Natural killer cell (primary cell): ENCODE measurements at regions not wholly inside any gene's neighbourhood (a gene's known extent, or its start where the extent isn't known, plus 50 kb on each side); places are given as distances from the start of the nearest gene placed in this dataset.
"Not testable (repeated sequence)": the region's sequence is repeated elsewhere in the genome, so short reads cannot be mapped to it uniquely, and the experiment has no call there.

Source experiments
- ATAC-seq, 3 donors: fragments of 150-1000 bp in 2 of 3; fragments of 200-7000 bp in 1 of 3; cut with Tn5 transposase; 1 replicate in 1 of 3; 2 replicates in 2 of 3; pipeline ENCODE4 v1.10.0; 2021; ENCODE audit warnings: mild to moderate bottlenecking in 2 of 3, moderate library complexity in 2 of 3
- DNase-seq, 2 donors: peaks; one replicate each; pipeline versions ENCODE4 v3.0.0 to v3.0.0-alpha.2; 2013 to 2021; ENCODE audit warnings: mixed read lengths in 1 of 2
- H3K27ac ChIP-seq: one replicate; pipeline ENCODE4 v1.5.1; 2013; ENCODE audit warnings: mild to moderate bottlenecking, low read length
- H3K27me3 ChIP-seq: one replicate; pipeline ENCODE4 v1.6.1; 2013; ENCODE audit warnings: low read length; ENCODE audit not compliant: control insufficient read depth, insufficient read depth
- H3K36me3 ChIP-seq: one replicate; pipeline ENCODE4 v1.6.1; 2013; ENCODE audit warnings: low read length; ENCODE audit not compliant: control insufficient read depth, insufficient read depth
- H3K4me1 ChIP-seq: one replicate; pipeline ENCODE4 v1.6.1; 2013; ENCODE audit warnings: low read length; ENCODE audit not compliant: control insufficient read depth, insufficient read depth
- H3K4me3 ChIP-seq: one replicate; pipeline ENCODE4 v1.5.1; 2013; ENCODE audit warnings: low read length
- H3K9me3 ChIP-seq: one replicate; pipeline ENCODE4 v1.6.1; 2013; ENCODE audit warnings: low read length; ENCODE audit not compliant: control insufficient read depth, insufficient read depth
- H3K27ac Mint-ChIP-seq, 2 donors: one replicate each; pipeline ENCODE4 v1.8.0; 2022; ENCODE audit warnings: mild to moderate bottlenecking in 2 of 2, mixed read lengths in 2 of 2, moderate library complexity in 1 of 2
- H3K27me3 Mint-ChIP-seq, 2 donors: one replicate each; pipeline ENCODE4 v1.8.0; 2022; ENCODE audit warnings: low read depth in 2 of 2, mixed read lengths in 2 of 2
- H3K36me3 Mint-ChIP-seq: one replicate; pipeline ENCODE4 v1.8.0; 2022; ENCODE audit warnings: mixed read lengths
- H3K4me1 Mint-ChIP-seq, 2 donors: one replicate each; pipeline ENCODE4 v1.8.0; 2022; ENCODE audit warnings: mixed read lengths in 2 of 2
- H3K4me3 Mint-ChIP-seq: one replicate; pipeline ENCODE4 v1.8.0; 2022; ENCODE audit warnings: mild to moderate bottlenecking, moderate library complexity, mixed read lengths
- H3K9me3 Mint-ChIP-seq, 2 donors: one replicate each; pipeline ENCODE4 v1.8.0; 2022; ENCODE audit warnings: mixed read lengths in 2 of 2
- CTCF ChIP-seq: fragments of 200-600 bp; IDR thresholded peaks from one replicate; pipeline ENCODE4 v1.8.0; 2022; ENCODE audit warnings: antibody characterized with exemption
- WGBS: methylation state at CpG from one replicate; pipeline ENCODE4 v1.1.7; 2013; ENCODE audit warnings: missing lambda C conversion rate; ENCODE audit not compliant: insufficient coverage; 5-methylcytosine and 5-hydroxymethylcytosine counted together
- intact Hi-C: fragments of 100-400 bp; cut with micrococcal nuclease; formaldehyde crosslinking; loops from one replicate; pipeline ENCODE4 v1.14.2; 2022

DNA sequence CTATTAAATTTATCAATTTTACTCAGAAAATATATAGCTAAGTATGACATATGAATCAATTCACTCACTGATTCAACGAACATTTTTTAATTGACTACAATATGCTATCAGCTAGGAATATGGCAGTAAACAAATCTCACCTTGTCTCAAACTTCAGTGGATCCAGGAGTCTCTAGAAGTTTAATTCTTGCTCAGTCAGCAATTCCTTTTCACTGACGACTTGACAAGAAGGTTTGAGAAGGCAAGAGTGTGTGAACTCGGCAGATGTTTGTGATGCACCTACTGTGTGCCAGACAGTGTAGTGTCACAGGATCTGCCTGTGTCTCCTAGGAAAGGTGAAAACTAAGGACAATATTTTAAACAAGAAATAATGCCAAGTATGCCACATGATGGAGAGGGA lies 4175.7 kb upstream of the OR11H1 start:
- peaks cover 25 to 47% of the 10 kb centered on the region in 2 donors for H3K9me3 Mint-ChIP-seq
- H3K36me3 ChIP-seq, H3K27ac Mint-ChIP-seq, intact Hi-C loops, H3K4me1 ChIP-seq, H3K27me3 Mint-ChIP-seq, ATAC-seq, H3K4me3 ChIP-seq, DNase-seq, H3K27ac ChIP-seq, H3K4me1 Mint-ChIP-seq, H3K27me3 ChIP-seq, H3K4me3 Mint-ChIP-seq: not testable (repeated sequence)
- WGBS = 67% methylated on average over 3 of the region's 3 CpGs
- H3K36me3 Mint-ChIP-seq = peaks cover 48% of the 10 kb centered on the region
- peaks cover 20% of the 10 kb centered on the region for H3K9me3 ChIP-seq

DNA sequence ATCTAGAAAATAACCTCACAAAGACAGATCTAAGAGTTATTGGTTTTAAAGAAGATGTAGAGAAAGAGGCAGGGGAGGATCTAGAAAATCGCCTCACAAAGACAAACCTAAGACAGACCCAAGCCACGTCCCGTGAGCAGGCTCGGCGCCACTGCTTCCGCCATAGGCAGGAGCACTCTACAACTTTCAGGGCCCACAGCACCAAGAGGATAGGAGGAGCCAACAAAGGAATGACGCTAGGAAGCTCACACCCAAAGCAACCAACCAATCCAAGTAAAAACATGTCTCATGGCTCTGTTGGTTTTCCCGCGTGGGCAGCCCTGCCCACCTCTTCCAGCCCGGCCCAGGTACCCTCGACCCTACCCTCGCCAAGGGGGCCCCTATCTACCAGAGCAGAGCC lies 4167.4 kb upstream of the OR11H1 start:
- Mint-ChIP-seq H3K4me1 (peaks cover 0 to 2% of the 10 kb centered on the region in 2 donors), H3K9me3 (peaks cover 19 to 32% of the 10 kb centered on the region in 2 donors), H3K36me3 (peaks cover 72% of the 10 kb centered on the region), H3K4me3 (no peak overlapping the region), H3K27me3 (no peaks in the 10 kb centered on the region), H3K27ac (no peak overlapping the region)
- no peak overlapping the region for H3K4me3 ChIP-seq
- intact Hi-C loops = no loop called here
- no peak overlapping the region for H3K27ac ChIP-seq
- no peaks in the 10 kb centered on the region for H3K27me3 ChIP-seq
- no peaks in the 10 kb centered on the region for H3K36me3 ChIP-seq
- 70% methylated on average over 12 of the region's 12 CpGs for WGBS
- H3K4me1 ChIP-seq = no peaks in the 10 kb centered on the region
- no peak for DNase-seq
- ATAC-seq = no peak
- H3K9me3 ChIP-seq = peaks cover 9% of the 10 kb centered on the region
- TF ChIP-seq CTCF = no peak

DNA sequence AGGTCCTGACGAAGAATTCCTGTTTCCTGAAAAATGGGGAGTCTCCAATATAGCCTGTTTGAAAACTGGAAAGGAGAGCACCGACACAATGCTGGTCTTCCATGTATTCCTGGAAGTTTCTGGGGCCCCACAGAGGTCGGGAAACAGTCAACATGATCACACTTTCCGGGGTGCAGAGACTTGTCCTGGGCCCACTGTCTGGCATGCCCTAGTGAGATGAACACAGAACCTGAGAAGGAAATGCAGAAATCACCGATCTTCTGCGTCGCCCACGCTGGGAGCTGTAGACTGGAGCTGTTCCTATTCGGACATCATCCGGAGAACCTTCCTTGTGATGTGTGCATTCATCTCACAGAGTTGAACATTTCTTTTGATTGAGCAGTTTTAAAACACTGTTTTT lies 4166.5 kb upstream of the OR11H1 start:
- 76% methylated on average over 10 of the region's 10 CpGs for WGBS
- peaks cover 79% of the 10 kb centered on the region for H3K36me3 Mint-ChIP-seq
- intact Hi-C loops, DNase-seq, H3K4me1 Mint-ChIP-seq, H3K27ac ChIP-seq, ATAC-seq, H3K4me3 ChIP-seq, H3K27ac Mint-ChIP-seq, H3K4me1 ChIP-seq, H3K4me3 Mint-ChIP-seq, H3K9me3 ChIP-seq, H3K36me3 ChIP-seq, H3K27me3 Mint-ChIP-seq, H3K27me3 ChIP-seq: not testable (repeated sequence)
- peaks cover 18 to 30% of the 10 kb centered on the region in 2 donors for H3K9me3 Mint-ChIP-seq

GRCh38 chr22:11369612-11370307 lies 4158.2 kb upstream of the OR11H1 start:
- intact Hi-C loops, ATAC-seq: not testable (repeated sequence)
- peaks cover 13 to 25% of the 10 kb centered on the region in 2 donors for H3K9me3 Mint-ChIP-seq

DNA sequence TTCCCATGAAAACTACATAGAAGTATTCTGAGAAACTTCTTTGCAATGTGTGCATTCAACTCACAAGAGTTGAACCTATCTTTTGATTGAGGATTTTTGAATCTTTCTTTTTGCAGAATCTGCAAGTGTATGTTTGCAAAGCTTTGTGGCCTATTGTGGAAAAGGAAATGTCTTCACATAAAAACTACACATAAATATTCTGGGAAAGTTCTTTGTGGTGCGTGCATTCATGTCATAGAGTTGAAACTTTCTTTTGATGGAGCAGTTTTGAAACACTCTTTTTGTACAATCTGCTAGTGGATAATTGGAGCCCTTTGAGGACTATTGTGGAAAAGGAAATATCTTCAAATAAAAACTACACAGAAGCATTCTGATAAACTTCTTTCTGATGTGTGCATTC lies 4157.7 kb upstream of the OR11H1 start:
- H3K9me3 Mint-ChIP-seq = peaks cover 16 to 28% of the 10 kb centered on the region in 2 donors
- H3K4me3 ChIP-seq, intact Hi-C loops, H3K27ac ChIP-seq, H3K36me3 ChIP-seq, H3K4me1 Mint-ChIP-seq, H3K27ac Mint-ChIP-seq, H3K9me3 ChIP-seq, H3K4me1 ChIP-seq, H3K4me3 Mint-ChIP-seq, H3K27me3 Mint-ChIP-seq, H3K27me3 ChIP-seq, DNase-seq: not testable (repeated sequence)
- H3K36me3 Mint-ChIP-seq = peaks cover 73% of the 10 kb centered on the region
- peak in 1 of 3 donors; percentile 37 for ATAC-seq
- WGBS = no CpG with 5 or more reads among the region's 1 CpG

More at GRCh38 chr22:11369612-11370307, 4158.2 kb upstream of the OR11H1 start:
- not testable (repeated sequence) for DNase-seq, H3K9me3 ChIP-seq, H3K27ac ChIP-seq, H3K27ac Mint-ChIP-seq, H3K4me1 ChIP-seq, H3K4me3 Mint-ChIP-seq, H3K4me3 ChIP-seq, H3K4me1 Mint-ChIP-seq, H3K36me3 ChIP-seq, H3K27me3 ChIP-seq, H3K27me3 Mint-ChIP-seq
- 100% methylated on average over 1 of the region's 2 CpGs for WGBS
- peaks cover 69% of the 10 kb centered on the region for H3K36me3 Mint-ChIP-seq
